Kidney (tissue), 13 donors: ENCODE measurements at regions not wholly inside any gene's neighbourhood (a gene's known extent, or its start where the extent isn't known, plus 50 kb on each side); places are given as distances from the start of the nearest gene placed in this dataset.
"Not testable (repeated sequence)": the region's sequence is repeated elsewhere in the genome, so short reads cannot be mapped to it uniquely, and the experiment has no call there.

Source experiments
- DNase-seq, 5 donors: peaks; one replicate each; pipeline ENCODE4 v3.0.0-alpha.2; 2013 to 2020
- FAIRE-seq: peaks from 2 replicates; lab custom pipeline; 2012; peaks lifted over from hg19 to GRCh38; lab: Jason Lieb, UNC
- H3K27ac ChIP-seq, 2 donors: one replicate each; pipeline ENCODE4 v1.7.0; 2013; ENCODE audit warnings: low read depth in 2 of 2, low read length in 2 of 2, inconsistent platforms in 1 of 2
- H3K27me3 ChIP-seq: one replicate; pipeline ENCODE4 v1.7.1; 2013; ENCODE audit warnings: low read length, inconsistent platforms; ENCODE audit not compliant: control insufficient read depth, insufficient read depth
- H3K36me3 ChIP-seq, 3 donors: one replicate each; pipeline versions ENCODE4 v1.7.0 to v1.7.1; 2013; ENCODE audit warnings: low read length in 3 of 3, control low read depth in 1 of 3, inconsistent platforms in 1 of 3; ENCODE audit not compliant: insufficient read depth in 3 of 3, control insufficient read depth in 2 of 3
- H3K4me1 ChIP-seq, 3 donors: one replicate each; pipeline versions ENCODE4 v1.7.0 to v1.7.1; 2013; ENCODE audit warnings: low read length in 3 of 3, inconsistent platforms in 1 of 3, low read depth in 1 of 3; ENCODE audit not compliant: control insufficient read depth in 2 of 3, insufficient read depth in 2 of 3
- H3K4me3 ChIP-seq, 3 donors: one replicate each; pipeline versions ENCODE4 v1.7.0 to v1.8.1; 2013; ENCODE audit warnings: low read length in 3 of 3, control low read depth in 1 of 3, inconsistent platforms in 1 of 3
- H3K9ac ChIP-seq, 3 donors: one replicate each; pipeline versions ENCODE4 v1.7.0 to v1.7.1; 2013; ENCODE audit warnings: low read length in 3 of 3, control low read depth in 1 of 3, inconsistent platforms in 1 of 3
- H3K9me3 ChIP-seq, 3 donors: one replicate each; pipeline versions ENCODE4 v1.7.0 to v1.7.1; 2013; ENCODE audit warnings: low read length in 3 of 3, control low read depth in 1 of 3, inconsistent platforms in 1 of 3; ENCODE audit not compliant: control insufficient read depth in 2 of 3, insufficient read depth in 1 of 3
- CTCF ChIP-seq: IDR thresholded peaks from 3 replicates; pipeline ENCODE4 v1.5.1; 2012; ENCODE audit warnings: mild to moderate bottlenecking, moderate library complexity, borderline replicate concordance; ENCODE audit not compliant: insufficient read depth; ENCODE audit errors: extremely low read depth
- intact Hi-C: fragments of 100-400 bp; cut with DNase I; formaldehyde crosslinking; loops from one replicate; pipeline ENCODE4 v1.11.1; 2022
- donor health status: control.
- donor health status: control.
- donor health status: control.
- donor health status: control.
- donor health status: control.
- donor health status: DM: yes; HTN: yes; CAD: no.
- donor health status: Normal renal cell carcinoma (clear cell type).

GRCh38 chrX:23514082-23514481, 153.2 kb upstream of the PRDX4 start:
- H3K4me1 ChIP-seq, result no peaks in the 10 kb centered on the region
- intact Hi-C loops, result no loop called here
- no peak overlapping the region for H3K27ac ChIP-seq
- no peak for TF ChIP-seq CTCF
- H3K4me3 ChIP-seq, result no peak overlapping the region
- FAIRE-seq (no peak), DNase-seq (no peak)
- no peak overlapping the region for H3K9ac ChIP-seq
- no peaks in the 10 kb centered on the region for H3K9me3 ChIP-seq
- no peaks in the 10 kb centered on the region for H3K27me3 ChIP-seq
- H3K36me3 ChIP-seq, result no peaks in the 10 kb centered on the region

- Histone ChIP-seq H3K27me3 (no peaks in the 10 kb centered on the region), H3K4me3 (no peak overlapping the region), H3K36me3 (no peaks in the 10 kb centered on the region), H3K9me3 (no peaks in the 10 kb centered on the region), H3K9ac (no peak overlapping the region), H3K4me1 (no peaks in the 10 kb centered on the region), H3K27ac (no peak overlapping the region)
- TF ChIP-seq CTCF, result no peak
- intact Hi-C loops, result no loop called here
- DNase-seq (no peak), FAIRE-seq (no peak)
Observed at GRCh38 chrX:23515028-23515427, 152.3 kb upstream of the PRDX4 start.

GRCh38 chrX:23523026-23523657, 144.2 kb upstream of the PRDX4 start:
- FAIRE-seq, H3K36me3 ChIP-seq, H3K4me1 ChIP-seq, H3K27me3 ChIP-seq, H3K9ac ChIP-seq, H3K27ac ChIP-seq, H3K9me3 ChIP-seq, H3K4me3 ChIP-seq, intact Hi-C loops: not testable (repeated sequence)
- peak in 1 of 5 donors; percentile 65 for DNase-seq

GRCh38 chrX:23524467-23524866, 142.8 kb upstream of the PRDX4 start:
- no peak for DNase-seq
- H3K9me3 ChIP-seq, result no peaks in the 10 kb centered on the region
- H3K36me3 ChIP-seq, result no peaks in the 10 kb centered on the region
- H3K4me1 ChIP-seq, result no peaks in the 10 kb centered on the region
- H3K27ac ChIP-seq, result no peak overlapping the region
- intact Hi-C loops, result no loop called here
- no peak overlapping the region for H3K9ac ChIP-seq
- H3K4me3 ChIP-seq, result no peak overlapping the region
- H3K27me3 ChIP-seq, result no peaks in the 10 kb centered on the region
- TF ChIP-seq CTCF, result no peak
- FAIRE-seq, result no peak
